ENCODE measurements at regions not wholly inside any gene's neighbourhood (a gene's known extent, or its start where the extent isn't known, plus 50 kb on each side); places are given as distances from the start of the nearest gene placed in this dataset.

DNA sequence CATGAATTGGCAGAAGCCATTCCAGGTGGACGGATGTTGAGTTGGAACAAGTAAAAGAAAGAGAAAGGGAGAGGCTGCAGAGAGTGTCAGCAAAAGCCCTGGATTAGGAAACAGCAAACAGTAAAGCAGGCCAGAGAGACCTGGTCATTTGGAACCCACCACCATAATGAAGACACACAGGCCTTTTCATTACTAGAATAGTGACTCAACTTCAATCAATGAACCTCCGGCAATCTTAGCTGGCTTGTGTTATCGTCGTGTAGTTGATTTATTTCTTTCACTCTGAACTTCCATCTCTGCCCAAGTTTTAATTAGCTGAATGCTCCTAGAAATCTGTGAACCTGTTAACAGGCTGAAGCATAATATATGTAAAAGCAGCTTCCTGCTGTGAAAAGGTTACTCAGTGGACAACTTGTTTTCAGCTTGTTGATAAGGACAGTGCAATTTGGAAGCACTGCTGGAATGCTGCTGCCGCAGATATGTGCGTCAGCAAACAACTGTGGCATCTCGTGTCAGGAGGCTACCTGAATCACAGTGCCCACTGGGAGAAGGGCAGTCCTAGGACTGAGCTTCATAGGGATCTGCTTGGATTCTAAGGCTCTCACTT is 68.8 kb downstream of the SPANXN4 start:
- H3K9me3 Mint-ChIP-seq, result peaks cover 3% of the 10 kb centered on the region
- H3K27ac Mint-ChIP-seq, result no peak overlapping the region
- H3K4me1 Mint-ChIP-seq (ENCODE audit: low read depth), result no peaks in the 10 kb centered on the region
- peaks cover 8% of the 10 kb centered on the region for H3K27me3 Mint-ChIP-seq
- H3K4me3 Mint-ChIP-seq, result no peak overlapping the region
- no peak for DNase-seq
- no peaks in the 10 kb centered on the region for H3K36me3 Mint-ChIP-seq (ENCODE audit: low read depth)
